GM21390 (cell line): ENCODE measurements at regions not wholly inside any gene's neighbourhood (a gene's known extent, or its start where the extent isn't known, plus 50 kb on each side); places are given as distances from the start of the nearest gene placed in this dataset.

Source experiments
- ATAC-seq: cut with Tn5 transposase; IDR thresholded peaks from one replicate; pipeline ENCODE4 v1.9.1; 2021; ENCODE audit not compliant: unreplicated experiment

- ATAC-seq: no peak
Observed at GRCh38 chr11:36718451-36718850, 120.4 kb upstream of the RAG2 start.

DNA sequence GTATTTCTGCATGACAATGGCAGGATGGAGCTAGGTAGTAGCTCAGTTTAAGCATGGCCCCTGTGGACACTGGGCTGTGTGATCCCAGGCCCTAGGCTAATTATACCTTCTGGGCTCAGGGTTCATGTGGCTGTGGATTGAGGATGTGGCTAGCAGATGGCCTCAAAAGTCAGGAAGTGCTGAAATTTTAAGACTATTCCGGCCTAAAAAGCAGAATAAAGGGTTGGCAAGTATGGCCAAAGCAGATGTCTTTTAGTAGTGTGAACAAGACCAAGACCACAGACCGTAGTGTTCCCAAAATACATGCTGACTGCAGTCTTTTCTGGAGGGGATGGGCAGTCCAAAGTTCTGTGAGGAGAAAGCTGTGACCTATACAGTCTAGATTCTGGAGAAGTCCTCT is 115.7 kb upstream of the RAG2 start:
- no peak for ATAC-seq

DNA sequence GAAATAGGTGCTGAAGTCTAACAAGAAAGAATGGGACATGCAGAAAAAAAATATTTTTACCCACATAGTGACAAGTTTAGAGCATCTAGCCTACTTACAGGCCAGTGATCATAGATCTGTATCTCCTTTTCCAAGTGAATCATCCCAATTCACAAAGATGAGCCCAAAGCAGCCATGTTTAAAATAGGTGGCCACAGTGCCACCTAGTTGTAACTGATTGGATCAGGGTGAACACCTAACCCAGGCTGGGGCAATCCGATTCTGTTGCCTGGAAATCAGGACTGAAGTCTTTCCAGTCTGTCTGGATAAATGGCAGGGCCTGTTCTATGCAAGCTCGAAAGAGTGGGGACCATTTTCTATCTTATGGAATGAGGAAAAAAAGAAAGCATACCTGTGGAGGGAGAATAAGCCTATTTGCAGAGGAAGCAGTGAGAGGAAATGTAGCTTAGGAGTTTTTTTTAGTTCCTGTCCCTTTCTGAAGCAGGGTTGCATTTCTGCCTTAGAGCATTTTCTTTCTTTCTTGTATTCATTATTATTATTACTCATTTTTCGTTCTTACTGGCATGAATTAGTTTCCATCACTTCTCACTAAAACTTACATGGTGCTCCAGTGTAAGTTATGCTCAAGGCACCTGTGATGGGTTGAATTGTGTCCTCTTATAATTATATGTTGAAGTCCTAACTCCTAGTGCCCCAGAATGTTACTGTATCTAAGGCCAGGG is 113.2 kb upstream of the RAG2 start:
- no peak for ATAC-seq
